Hematopoietic multipotent progenitor cell (in vitro differentiated cells): ENCODE measurements at regions not wholly inside any gene's neighbourhood (a gene's known extent, or its start where the extent isn't known, plus 50 kb on each side); places are given as distances from the start of the nearest gene placed in this dataset.
"Not testable (repeated sequence)": the region's sequence is repeated elsewhere in the genome, so short reads cannot be mapped to it uniquely, and the experiment has no call there.

Source experiments
- DNase-seq, 3 donors: peaks; one replicate each; pipeline ENCODE4 v3.0.0-alpha.2; 2011 to 2015; ENCODE audit warnings: low read depth in 2 of 3, low spot score in 2 of 3

DNA sequence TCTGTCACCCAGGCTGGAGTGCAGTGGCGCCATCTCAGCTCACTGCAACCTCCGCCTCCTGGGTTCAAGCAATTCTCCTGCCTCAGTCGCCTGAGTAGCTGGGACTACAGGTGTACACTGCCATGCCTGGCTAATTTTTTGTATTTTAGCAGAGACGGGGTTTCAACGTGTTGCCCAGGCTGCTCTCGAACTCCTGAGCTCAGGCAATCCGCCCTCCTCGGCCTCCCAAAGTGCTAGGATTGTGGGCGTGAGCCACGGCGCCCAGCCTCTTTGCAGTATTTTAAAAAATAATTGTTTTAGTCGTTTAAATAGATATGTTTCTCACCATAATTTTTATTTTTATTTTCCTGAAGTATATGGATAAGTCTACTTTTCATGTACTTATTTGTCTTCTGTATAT lies 452.9 kb upstream of the SPTLC3 start:
- DNase-seq, result not testable (repeated sequence)

DNA sequence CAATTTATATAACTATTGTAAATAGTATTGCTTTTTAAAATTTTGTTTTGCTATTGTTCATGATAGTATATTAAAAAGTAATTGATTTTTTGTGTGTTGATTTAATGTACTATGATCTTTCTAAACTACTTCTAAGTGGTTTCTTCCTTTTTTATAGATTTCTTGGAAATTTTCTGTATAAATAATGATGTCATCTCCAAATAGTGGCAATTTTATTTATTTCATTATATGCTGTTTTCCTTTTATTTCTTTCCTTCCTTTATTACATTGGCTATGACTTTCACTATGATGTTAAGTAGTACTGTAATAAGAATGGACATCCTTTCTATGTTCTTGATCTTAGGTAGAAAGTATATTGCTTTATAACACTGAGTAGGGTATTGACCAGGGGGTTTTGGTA lies 451.5 kb upstream of the SPTLC3 start:
- DNase-seq, result no peak

DNA sequence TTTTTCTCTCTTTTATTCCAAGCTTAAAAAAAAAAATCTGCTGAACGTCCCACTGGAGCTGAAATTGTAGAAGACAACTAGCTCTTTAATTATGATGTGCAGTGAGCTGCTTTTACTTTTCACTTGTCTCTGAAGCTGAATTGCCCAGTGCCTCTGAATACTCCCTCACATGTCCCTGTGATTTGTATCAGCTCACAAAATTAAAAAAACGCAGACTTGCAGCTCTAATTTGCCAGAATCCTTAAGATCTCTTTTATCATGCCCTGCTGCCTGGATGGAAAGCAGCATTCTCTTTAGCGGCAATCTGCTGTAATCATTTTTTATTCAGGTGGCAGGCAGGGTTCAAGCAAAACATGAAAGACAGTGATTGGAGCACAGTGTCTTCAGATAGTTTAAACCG lies 443.8 kb upstream of the SPTLC3 start:
- DNase-seq, result no peak

DNA sequence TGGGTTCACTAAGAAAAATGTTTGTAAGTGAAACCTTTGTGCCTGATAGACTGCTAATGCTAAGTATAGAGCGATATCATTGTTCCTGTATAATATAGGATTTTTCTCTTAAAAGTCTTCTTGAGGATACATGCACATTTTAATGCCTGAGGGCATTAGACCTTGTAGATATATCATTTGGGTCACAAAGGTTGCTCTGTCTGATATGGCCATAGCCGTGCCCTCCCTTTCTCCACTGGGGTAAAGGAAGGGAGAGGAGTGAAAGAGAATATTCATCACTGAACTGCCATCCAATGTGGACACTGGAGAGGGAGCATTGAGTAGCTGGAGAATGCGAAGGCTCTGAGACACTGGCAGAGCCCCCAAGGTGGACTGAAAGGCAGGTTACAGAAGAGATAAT lies 442.2 kb upstream of the SPTLC3 start:
- DNase-seq, result no peak

DNA sequence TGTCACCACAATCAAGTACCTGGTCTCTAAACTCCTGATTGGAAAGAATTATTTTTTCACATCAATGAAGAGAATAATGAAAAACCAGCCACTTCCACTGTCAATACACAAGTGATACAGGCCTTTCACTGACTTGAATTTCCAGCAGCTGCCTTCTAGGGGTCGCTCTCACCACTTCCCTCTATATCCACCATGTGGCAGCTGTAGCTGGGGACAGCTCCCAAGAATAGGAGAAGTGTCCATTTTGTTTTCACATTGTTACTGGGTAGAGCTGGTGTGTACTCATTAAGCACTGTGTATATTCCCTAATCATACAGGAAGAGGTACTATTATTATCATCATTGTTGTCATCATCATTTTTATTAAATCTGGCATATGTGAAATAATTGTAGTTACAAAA lies 438.4 kb upstream of the SPTLC3 start:
- DNase-seq, result no peak

DNA sequence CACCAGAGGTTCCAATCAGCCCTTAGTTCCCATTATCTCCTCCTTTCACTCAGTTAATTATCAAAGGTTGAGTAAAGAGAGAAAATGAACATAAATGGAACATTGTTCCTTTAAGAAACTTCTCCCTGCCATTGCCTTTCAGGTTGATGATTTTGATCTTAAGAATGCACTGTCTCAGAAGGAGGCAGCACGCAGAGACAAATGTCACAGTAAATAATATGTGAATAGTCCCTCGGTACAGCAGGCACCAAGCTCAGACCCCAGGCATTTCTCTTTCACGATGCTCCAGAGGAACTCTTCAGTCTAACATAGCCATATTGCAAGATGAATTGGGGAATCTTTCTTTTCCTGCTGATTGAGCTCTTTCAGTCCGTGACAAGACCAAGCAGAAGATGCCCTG lies 435.3 kb upstream of the SPTLC3 start:
- DNase-seq, result no peak

DNA sequence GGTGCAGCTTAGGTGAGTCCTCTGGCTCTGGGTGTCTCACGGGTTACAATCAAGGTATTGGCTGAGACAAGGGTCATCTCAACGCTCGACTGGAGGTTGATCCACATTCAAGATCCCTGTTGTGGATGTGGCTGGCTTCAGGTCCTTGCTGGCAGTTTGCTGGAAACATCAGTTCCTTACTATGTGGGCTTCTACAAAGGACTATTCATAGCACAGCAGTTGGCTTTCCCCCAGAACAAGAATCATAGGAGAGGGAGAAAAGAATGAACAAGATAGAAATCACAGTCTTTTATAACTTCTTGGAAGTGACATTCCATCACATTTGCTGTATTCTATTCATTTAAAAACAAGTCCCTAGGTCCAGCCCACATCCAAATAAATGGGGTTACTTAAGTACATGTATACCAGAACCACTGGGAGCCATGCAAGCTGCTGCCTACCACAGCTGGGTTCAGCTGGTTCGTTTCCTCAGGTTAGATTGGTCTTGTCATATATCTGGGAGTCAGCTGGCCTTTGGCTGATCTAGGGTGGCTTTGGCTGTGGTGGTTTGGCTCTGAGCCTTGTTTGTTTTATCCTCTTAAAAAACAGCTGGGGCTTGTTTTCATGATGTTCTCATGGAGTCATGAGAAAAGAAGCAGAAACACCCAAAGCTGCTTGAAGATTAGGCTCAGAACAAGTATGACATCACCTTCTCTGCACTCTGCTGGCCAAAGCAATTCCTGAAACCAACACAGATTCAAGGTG lies 433.2 kb upstream of the SPTLC3 start:
- DNase-seq, result no peak

DNA sequence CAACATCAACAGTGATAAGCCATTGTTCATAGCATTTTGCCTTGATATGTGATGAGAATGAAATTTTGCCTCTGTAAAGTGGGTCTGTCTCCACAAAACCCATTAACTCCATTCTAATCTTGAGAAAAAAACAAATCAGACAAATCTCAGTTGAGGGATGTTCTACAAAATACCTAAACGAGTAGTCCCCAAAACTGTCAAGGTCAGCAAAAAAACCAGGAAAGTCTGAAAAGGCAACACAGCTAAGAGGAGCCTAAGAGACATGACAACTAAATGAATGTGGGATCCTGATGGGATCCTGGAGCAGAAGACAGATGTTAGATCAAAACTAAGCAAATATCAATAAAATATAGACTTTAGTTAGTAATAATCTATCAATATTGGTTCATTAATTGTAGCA lies 431.6 kb upstream of the SPTLC3 start:
- no peak for DNase-seq

DNA sequence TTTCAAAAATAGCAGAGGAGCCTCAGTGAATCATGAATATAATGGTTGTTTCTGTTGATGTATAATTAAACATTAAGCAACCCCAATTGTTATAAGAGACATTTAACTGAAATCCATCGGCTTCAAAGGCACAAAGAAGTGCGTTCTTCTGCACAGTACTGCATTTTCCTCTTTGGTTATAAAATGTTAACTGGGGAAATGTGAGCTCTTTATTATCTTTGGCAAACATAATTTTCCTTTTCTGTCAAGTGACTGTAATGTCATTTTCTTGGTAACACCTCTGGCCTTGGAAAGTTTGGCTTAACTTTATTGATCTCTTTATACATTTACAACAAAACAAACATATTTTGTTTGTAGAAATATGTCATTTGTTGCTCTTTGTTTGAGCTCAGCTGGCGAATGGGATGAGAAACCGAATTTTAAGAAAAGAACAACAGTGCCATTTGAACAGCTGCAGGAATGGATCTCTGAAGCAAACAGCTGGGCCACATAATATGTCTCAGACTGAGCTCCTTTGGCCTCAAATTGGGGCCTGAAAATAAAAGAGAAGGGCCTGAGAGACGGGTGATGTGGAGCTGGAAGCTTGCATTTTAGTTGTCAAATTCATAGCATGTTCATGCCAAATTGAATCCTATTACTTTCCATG lies 427.0 kb upstream of the SPTLC3 start:
- no peak for DNase-seq

DNA sequence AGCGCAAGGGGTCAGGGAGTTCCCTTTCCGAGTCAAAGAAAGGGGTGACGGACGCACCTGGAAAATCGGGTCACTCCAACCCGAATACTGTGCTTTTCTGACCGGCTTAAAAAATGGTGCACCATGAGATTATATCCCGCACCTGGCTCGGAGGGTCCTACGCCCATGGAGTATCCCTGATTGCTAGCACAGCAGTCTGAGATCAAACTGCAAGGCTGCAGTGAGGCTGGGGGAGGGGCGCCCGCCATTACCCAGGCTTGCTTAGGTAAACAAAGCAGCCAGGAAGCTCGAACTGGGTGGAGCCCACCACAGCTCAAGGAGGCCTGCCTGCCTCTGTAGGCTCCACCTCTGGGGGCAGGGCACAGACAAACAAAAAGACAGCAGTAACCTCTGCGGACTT lies 426.1 kb upstream of the SPTLC3 start:
- not testable (repeated sequence) for DNase-seq

DNA sequence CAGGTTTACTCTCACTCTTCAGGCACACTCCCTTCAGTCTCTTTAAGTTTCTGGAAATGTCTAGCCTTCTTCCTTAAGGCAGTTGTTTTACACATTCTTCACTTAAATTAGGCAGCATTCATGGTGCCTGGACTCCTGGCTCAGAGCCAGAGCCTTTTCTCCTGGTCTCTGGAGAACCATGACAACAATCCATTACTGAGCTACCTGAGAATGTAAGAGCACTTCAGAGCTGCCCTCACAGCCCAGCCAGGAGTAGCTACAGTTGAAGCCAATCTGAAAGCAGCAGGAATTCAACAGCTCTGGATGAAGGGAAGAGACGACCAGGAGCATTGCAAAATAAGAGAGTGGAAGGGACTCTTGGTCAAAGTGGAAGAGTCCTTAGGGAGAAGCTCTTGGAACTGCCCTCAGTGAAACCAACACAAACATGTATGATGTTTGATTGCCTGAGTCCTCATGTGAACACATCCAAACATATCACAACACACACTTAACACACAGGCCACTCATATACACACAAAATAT lies 416.8 kb upstream of the SPTLC3 start:
- DNase-seq, result no peak

DNA sequence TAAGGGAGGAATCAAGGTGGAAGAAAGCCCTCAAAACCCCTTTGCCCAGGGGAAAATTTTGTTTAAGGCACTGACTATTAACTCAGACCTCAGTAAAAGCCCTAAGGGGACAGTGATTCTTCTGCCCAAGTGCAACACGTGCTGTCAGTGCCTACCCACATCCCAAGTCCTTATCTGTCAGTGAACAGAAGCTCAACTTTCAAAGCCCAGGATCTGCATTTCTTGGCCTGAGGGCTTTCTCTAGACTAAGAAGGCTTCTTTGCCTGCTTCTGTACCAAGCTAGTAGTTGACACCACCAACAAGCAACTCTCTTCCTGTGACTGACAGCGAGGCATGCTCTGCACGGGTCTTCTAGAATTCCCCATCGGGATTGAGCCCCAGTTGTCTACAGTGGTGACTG lies 416.0 kb upstream of the SPTLC3 start:
- no peak for DNase-seq

DNA sequence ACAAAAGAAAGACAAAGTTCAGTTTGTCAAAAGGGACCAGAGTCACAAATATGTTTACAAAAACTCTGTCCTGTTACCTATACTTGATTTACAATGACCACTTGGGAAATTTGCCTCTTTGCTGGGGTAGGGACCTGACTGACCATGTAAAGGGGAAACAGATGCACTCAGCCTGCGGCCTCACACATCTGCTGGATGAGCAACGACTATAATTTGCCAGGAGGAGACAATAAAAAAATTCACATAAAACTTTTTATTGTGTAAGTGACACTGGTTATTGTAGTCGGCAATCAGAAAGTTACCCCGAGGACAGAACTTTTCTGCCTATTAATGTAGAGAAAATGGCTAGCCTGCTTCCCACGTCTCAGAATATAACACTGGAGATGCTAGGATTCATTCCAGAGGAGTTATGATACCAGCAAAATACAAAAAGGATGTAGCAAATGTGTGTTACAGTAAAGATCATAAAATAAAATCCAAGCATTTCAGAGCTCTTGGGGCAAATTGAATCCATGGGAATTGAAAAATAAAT lies 415.4 kb upstream of the SPTLC3 start:
- no peak for DNase-seq

DNA sequence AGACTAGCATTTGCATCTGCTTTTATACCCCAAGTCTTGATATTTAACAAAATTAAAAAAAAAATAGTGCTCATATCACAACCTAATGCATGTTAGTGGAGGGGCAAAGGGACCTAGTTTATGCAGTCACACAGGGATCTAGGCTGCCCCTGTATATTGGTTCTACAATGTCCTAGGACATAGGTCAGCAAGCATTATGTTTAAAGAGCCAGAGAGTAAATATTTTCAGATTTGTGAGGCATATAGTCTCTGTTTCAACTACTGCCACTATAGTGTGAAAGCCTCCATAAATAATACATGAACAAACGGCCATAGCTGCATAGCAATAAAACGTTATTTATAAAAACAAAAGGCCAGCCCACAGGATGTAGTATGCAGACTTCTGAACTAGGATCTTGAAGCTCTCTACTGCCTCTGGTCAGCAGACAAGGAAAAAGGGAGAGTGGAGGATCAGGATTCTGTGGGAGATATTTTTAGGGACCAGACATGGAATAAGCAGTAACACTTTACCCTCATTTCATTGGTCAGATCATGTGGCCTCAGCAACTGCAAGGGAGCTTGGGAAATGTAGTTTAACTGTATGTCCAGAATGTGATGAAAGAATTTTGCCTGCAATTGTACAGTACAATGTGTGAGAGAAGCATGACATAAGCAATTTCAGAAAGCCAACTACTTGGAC lies 414.2 kb upstream of the SPTLC3 start:
- no peak for DNase-seq

DNA sequence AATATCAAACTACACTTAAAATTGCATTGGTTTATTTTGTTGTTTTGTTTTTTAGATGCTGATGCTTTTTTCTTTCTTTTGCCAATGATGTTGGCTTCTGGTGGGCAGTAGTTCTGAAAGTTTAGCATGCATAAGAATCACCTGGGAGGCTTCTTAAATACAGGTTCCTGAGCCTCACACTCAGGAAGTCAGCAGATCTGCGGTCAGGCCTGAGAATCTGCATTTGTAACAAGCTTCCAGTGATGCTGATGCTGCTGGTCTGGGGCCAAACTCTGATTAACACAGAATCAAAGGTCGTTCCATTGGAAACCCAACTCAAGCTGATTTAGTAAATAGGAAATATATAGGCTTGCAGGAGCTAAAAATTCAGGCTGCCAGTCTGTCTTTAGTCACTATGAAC lies 412.9 kb upstream of the SPTLC3 start:
- DNase-seq, result no peak

DNA sequence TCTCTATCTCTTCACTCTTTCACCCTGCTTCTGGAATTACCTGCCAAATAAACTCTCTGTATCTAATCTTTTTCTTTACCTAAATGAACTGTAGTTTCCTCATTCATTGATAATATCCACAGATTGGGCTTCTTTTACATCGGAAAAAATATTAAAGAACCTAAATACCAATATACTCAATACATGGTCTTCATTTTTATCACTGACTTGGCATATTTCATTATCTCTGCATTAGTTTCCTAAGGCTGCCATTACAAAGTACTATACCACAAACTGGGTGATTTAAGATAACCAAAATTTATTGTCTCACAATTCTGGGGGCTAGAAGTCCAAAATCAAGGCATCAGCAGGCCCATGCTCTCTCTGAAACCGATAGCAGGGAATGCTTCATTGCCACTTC lies 411.9 kb upstream of the SPTLC3 start:
- no peak for DNase-seq

DNA sequence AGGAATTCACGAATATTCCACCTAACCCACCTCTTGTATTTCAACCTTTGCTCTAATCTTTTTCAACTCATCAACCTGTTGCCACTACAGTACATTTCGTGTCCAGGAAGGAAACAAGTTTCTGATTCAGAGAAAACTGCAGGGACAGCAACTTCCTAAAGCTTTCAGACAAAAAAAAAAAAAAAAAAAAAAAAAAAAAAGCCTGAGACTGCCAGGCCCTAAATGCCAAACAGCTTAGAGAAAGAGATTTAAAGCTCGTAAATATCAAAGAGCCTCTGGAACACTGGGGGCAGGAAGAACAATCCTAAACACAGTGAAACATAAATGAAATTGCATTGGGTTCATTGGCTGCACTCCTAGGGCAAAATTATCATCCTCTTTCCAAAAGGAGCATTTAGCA lies 411.2 kb upstream of the SPTLC3 start:
- no peak for DNase-seq

DNA sequence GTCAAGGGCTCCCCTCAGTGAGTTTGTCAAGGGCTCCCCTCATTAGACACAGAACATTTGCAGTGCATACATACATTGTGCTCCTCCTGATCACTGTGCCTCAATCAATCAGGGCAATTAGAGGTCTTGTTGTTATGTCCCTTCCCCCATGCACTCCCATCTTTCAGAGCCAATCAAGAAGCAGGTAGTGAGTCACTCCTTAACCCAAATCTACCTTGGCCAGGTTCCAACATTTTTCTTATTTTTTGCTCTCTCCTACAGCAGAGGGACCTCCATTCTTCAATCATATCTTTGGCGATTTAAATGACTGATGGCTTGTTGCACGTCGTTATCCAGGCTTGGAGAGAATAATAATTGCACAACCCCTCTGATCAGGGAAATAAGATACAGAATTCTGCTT lies 409.9 kb upstream of the SPTLC3 start:
- no peak for DNase-seq

DNA sequence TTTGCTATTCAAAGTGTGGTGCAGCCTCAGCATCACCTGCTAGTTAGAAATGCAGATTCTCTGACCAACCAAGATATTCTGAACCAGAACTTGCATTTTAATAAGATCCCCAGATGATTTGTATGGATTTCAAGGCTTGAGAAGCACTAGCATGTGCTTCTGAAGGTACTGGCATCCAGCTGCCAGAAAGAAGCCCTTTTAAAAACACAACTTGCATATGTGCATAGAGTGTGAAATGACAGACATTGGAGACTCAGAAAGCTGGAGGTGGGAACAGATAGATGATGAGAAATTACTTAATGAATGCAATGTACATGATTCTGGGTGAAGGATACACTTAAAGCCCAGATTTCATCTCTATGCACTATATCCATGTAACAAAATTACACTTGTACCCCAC lies 409.3 kb upstream of the SPTLC3 start:
- DNase-seq, result no peak

DNA sequence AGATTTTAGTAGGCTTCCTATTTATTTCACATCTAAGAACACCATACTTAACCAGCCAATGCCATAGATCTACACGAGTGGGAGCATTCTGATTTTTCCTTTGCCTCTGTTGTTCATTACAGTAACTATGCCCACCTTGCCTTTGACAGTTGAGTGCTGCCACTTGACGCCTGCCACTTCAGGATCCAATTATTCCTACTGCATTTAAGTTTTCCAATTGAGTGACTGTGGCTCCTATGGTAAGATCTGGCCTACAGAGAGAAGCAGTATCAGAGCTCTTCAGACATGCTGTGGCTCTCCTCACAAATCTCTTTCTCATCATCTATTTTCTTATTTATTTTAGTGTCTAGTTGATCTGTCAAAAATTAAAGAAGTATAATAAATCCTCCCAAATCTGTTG lies 403.0 kb upstream of the SPTLC3 start:
- DNase-seq, result no peak

DNA sequence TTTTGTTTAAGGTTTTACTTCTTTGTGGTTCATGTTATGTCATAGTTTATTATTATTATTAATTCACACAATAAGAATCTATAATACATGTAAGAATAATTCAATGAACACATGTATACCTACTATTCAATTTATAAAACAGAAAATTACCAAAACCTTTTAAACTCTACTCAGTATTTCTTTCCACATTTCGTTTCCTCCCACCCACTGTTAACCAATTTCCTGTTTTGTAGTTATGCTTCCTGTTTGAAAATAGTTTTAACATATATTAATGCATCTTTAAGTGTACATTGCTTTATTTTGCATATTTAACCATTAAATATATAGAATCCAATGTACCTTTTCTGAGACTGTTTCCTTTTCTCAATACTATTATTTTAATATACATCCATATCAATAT lies 397.9 kb upstream of the SPTLC3 start:
- DNase-seq, result no peak

DNA sequence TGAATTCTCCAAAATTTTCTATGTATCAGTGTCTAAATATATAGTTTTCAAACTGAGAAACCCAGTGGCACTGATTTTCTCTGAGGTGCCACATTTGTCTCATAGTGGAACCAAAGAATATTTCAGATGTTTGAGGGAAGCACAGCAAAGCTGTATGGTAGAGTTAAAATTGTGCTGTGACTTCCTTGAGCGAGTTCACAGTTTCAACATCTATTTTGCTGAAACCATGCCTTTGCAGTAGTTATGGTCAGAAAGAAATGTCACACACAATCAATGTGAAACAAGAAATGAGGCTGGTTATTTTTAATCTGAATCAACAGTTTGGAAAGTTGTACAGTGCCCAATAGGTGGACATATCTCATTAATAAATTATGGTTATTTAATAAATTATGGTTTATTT lies 394.0 kb upstream of the SPTLC3 start:
- DNase-seq, result no peak
